ENCODE measurements at regions not wholly inside any gene's neighbourhood (a gene's known extent, or its start where the extent isn't known, plus 50 kb on each side); places are given as distances from the start of the nearest gene placed in this dataset.
"Not testable (repeated sequence)": the region's sequence is repeated elsewhere in the genome, so short reads cannot be mapped to it uniquely, and the experiment has no call there.

GRCh38 chr21:9767592-9768375 is 753.6 kb upstream of the TPTE start:
- no peak for DNase-seq

GRCh38 chr21:9768376-9769130 is 752.8 kb upstream of the TPTE start:
- DNase-seq = not testable (repeated sequence)

DNA sequence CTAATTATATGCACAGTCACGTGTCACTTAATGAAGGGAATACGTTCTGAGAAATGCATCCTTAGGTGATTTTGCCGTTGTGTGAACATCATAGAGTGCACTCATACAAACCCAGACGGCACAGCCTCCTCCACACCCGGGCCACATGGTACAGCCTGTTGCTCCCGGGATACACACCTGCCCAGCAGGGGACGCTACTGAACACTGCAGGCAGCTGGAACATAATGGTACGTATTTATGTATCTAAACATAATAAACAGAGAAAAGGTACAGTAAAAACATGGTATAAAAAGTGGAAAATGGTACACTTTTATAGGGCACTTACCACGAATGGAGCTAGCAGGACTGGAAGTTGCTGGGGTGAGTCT is 752.3 kb upstream of the TPTE start:
- DNase-seq = not testable (repeated sequence)

DNA sequence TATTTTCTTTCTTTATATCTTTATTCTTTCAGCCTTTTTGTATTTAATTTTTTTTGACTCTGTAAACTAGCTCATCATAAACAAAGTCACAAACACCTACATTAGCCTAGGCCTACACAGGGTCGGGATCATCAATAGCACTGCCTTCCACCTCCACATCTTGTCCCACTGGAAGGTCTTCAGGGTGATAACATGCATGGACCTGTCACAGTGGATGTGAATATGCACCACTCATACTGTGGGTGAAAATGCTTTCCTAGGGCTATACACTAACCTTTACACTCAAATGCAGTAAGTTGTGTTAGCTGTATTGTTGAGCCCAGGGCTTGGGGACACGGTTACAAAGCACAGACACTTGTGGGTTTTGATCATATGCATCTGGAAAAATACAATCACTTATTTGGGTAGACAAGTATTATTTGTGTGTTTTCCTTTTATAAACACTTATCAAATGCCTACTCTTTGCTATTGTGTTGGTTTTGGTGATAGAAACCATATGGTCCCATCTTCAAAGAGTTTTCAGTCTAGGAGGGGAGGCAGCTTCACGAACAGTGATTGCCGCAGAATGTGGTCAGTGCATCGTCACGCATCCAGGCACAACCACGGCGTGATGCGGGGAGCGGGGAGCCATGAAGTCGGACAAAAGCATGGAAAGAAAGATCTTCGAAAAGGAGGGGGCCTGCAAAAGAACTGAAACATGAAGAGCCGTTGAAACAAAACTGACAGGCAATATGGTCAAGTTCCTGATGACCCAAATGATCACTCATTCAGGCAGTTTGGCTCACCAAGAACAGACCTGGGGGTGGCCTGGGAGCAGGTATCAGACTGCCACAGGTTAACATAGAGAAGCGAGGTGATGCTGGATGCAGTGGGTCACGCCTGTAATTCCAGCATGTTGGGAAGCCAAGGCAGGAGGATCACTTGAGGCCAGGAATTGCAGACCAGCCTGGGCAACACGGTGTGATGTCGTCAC is 751.4 kb upstream of the TPTE start:
- DNase-seq = not testable (repeated sequence)

GRCh38 chr21:9771466-9772347 is 749.7 kb upstream of the TPTE start:
- DNase-seq = not testable (repeated sequence)

DNA sequence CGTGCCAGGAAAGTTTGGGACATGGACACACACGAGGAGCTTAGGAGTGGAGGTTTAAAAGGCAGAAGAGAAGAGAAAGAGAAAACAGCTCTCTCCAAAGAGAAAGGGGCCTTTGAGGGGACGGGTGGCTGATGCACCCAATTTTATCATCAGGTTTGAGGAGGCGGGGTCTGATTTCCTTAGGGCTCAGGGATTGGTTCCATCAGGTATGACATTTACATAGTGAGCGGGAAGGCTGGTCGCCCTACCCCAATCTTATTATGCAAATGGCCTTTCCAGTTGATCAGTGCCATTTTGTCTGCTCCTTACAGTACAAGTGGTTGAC is 749.1 kb upstream of the TPTE start:
- no peak for DNase-seq

- DNase-seq = not testable (repeated sequence)
Measured at GRCh38 chr21:9772877-9773420, 748.4 kb upstream of the TPTE start.

DNA sequence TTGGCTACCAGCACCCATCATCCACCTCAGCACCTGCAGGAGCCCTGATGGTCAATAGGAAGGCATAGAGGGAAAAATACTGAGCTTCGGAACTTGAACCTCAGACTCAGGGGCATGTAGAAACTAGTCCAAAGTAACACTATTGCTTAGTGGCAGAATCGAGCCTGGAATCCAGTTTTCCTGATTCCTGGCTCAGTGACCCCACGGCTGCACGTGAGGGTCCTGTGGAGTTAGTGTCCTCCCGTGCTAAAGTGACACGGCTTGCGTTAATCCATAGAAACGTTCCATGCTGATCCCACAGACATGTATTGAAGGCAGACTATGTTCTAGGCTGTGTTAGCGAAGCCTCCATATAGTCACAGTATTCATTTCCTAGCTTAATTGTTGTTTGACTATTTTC is 747.0 kb upstream of the TPTE start:
- DNase-seq = no peak

GRCh38 chr21:9774901-9775593 is 746.3 kb upstream of the TPTE start:
- not testable (repeated sequence) for DNase-seq

GRCh38 chr21:9775877-9776276 is 745.5 kb upstream of the TPTE start:
- not testable (repeated sequence) for DNase-seq

DNA sequence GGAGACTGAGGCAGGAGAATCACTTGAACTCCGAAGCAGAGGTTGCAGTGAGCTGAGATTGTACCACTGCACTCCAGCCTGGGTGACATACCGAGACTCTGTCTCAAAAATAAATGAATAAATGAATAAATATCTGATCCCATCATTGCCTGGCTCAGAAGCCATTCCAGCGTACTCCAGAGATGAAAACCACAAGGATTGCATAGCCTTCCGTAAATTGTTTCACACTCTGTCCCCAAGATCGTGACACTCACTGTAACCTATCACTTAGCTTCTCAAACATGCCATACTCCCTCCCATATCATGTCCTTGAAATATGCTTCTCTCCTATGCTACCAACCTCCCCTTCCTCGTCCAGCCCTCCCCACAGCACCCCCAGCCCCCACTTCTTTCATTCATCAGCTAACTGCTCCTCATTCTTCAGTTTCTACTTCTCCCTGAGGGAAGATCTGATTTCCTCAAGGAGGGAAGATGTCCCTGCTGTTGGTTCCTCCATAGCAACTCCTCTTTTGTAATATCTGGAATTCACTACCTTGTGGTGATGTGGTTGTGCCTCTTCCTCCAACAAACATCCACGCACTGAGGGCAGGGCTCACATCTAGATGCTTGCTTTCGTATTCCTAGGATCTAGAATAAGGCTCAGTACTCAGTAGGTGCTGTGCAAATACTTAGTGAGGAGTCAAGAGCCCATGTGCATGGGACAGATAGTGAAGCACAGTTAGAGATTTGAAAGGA is 744.9 kb upstream of the TPTE start:
- not testable (repeated sequence) for DNase-seq

DNA sequence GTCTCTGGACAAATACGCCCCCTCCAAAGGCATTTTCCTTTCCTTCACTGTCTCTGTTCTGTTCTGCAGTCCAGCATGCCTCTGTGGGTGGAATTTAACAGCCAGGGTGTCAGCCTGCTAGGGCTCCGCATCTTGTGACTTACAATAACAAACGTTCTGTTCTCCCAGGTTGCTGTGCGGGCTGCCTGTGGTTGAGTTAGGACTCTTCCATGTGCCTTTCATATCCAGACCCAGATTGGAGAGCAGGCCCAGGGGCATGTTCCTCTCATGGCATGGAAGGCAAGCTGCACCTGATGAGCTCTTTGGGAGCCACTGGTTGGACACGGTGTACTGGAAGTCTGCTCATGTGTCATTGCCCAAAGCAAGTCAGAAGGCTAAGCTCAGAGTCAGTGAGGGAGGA is 742.8 kb upstream of the TPTE start:
- DNase-seq = not testable (repeated sequence)

DNA sequence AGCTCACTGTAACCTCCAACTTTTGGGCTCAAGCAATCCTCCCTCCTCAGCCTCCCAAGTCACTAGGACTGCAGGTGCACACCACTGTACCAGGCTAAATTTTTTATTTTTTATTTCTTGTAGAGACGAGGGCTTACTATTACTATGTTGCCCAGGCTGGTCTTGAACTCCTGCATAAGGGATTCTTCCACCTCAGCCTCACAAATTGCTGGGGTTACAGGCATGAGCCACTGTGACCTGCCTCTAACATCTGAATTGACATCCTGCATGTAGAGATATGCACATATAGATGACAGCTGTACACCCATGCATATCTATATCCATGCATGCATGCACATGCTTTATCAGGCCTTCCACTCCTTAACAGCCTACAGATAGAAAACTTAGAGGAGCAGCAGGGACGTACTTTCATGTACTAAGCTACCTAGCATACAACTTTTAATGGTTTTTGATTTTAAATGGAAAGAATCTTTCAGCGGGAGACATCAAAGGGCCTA is 740.9 kb upstream of the TPTE start:
- DNase-seq = no peak

- DNase-seq = not testable (repeated sequence)
Measured at GRCh38 chr21:9783587-9783986, 737.8 kb upstream of the TPTE start.

DNA sequence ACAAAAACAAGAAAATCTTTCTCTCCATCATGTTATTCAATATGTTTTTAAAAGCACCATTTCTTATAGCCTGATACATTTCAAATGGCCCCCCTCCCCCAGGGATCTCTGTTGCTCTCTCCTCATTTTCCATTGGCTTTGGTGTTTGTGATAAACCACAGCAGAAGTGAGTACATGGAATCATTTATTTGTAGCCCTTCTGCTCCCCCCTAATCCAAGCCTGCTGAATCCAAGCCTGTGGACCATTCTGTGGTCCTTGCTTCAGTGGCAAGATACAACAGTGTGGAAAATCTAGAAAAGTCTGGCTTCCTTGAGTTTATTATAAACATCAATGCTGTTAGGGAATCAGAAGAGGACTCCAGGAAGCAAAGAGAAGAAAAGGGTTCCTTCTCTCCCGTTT is 737.2 kb upstream of the TPTE start:
- not testable (repeated sequence) for DNase-seq

DNA sequence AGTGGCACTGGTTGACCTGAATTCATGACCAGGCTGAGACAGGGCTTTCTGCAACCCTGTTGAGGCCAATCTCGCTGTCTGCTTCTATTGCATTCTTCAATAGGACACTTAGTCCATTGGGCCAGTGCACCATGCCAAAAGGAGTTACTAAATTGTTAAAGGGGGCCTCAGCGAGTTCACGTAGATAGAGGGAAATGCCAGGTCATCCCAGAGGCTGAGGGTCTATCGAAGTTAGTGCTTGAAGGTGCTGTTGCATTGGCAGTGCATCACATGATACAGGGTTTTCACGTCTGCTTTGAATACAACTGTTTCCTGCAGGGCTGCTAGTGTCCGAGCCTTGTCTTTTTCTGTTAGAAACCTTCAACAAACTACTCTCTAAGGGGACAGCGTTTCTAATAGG is 735.3 kb upstream of the TPTE start:
- DNase-seq = not testable (repeated sequence)

GRCh38 chr21:9788281-9788680 is 733.1 kb upstream of the TPTE start:
- DNase-seq = not testable (repeated sequence)

GRCh38 chr21:9790354-9790753 is 731.0 kb upstream of the TPTE start:
- DNase-seq = not testable (repeated sequence)

DNA sequence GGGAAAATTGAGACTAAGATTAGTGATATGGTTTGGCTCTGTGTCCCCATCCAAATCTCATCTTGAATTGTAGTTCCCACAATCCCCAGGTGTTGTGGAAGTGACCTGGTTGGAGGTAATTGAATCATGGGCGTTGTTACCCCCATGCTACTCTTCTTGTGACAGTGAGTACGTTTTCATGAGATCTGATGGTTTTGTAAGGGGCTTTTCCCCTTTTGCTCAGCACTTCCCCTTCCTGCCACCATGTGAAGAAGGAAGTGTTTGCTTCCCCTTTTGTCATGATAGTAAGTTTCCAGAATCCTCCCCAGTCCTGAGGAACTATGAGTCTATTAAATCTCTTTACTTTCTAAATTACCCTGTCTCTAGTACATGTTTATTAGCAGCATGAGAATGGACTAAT is 729.9 kb upstream of the TPTE start:
- not testable (repeated sequence) for DNase-seq

DNA sequence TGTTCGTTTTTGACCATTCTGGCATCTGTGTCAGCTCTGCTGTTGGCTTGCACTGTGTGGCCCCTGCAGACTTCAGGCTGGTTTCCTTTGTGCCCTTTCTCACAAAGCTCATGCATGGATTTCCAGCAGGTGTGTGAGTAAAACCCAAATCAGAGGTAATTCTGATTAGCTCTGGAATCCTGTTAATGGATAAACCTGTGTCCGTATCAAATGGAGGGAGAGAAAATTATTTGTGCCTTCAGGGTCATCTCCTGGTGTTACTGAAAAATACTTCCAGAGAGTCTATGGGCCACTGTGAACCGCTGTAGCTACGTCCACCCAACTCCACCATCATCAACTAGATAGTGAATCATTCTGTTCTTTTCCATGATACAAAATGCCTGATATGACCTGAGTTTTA is 726.1 kb upstream of the TPTE start:
- not testable (repeated sequence) for DNase-seq

Measured in stimulated activated CD4-positive, alpha-beta T cell treated with anti-CD3 and anti-CD28 coated beads, Interleukin-4, amount 100 ng/mL, for 1 hour (primary cell).